Gastrocnemius medialis (tissue), 4 donors: ENCODE measurements at regions not wholly inside any gene's neighbourhood (a gene's known extent, or its start where the extent isn't known, plus 50 kb on each side); places are given as distances from the start of the nearest gene placed in this dataset.

Experiments
- CTCF ChIP-seq, 5 experiments: fragments of 450-650 bp in 3 of 5; fragments of 200-600 bp in 2 of 5; sonication (generic) in 2 of 5; IDR thresholded peaks in 4 of 5; conservative IDR thresholded peaks in 1 of 5; 1 replicate in 4 of 5; 2 replicates in 1 of 5; pipeline ENCODE4 v1.5.1; 2016 to 2019; ENCODE audit warnings: antibody characterized with exemption in 5 of 5, mild to moderate bottlenecking in 3 of 5, moderate library complexity in 3 of 5
- POLR2A ChIP-seq, 2 donors: fragments of 450-650 bp; IDR thresholded peaks; one replicate each; pipeline ENCODE4 v1.6.1; 2017; ENCODE audit warnings: antibody characterized with exemption in 2 of 2, mild to moderate bottlenecking in 2 of 2, moderate library complexity in 2 of 2

GRCh38 chr10:29922892-29923291 lies 136.5 kb downstream of the JCAD start:
- TF ChIP-seq CTCF (IDR thresholded peaks at IDR 0.05 in 4 of 5, conservative IDR thresholded peaks at IDR 0.05 in 1 of 5) (no peak), POLR2A (IDR thresholded peaks at IDR 0.05) (no peak)
